Fibroblast of lung (primary cell): ENCODE measurements at regions not wholly inside any gene's neighbourhood (a gene's known extent, or its start where the extent isn't known, plus 50 kb on each side); places are given as distances from the start of the nearest gene placed in this dataset.

ENCODE experiments used
- CTCF ChIP-seq, 2 donors: IDR thresholded peaks in 1 of 2; conservative IDR thresholded peaks in 1 of 2; 1 replicate in 1 of 2; 2 replicates in 1 of 2; pipeline ENCODE4 v1.5.1; 2011 to 2012; ENCODE audit warnings: low read length in 2 of 2, control low read depth in 1 of 2, inconsistent platforms in 1 of 2, low read depth in 1 of 2, mild to moderate bottlenecking in 1 of 2
- EZH2 ChIP-seq: IDR thresholded peaks from 2 replicates; pipeline ENCODE4 v1.5.1; 2012; ENCODE audit warnings: low read length, control low read depth, mild to moderate bottlenecking; ENCODE audit errors: missing control alignments

DNA sequence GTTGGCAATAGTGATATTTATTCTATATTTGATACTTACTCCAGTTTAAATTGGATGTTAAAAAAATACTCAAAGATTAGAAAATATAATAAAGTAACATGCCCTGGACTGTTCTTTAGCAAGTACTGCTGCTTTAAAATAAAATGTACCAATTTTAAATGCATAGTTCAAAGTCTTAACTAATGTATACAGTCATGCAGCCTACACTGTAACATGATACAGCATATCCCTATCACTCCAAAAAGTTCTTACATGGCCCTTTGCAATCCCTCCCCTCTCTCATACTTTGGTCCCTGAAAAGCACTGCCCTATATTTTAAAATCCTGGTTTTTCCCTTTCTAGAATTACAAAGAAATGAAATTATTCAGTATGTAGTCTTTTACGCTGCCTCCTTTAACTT is 726.6 kb downstream of the LTN1 start:
- TF ChIP-seq EZH2: no peak
- TF ChIP-seq CTCF (conservative IDR thresholded peaks at IDR 0.05 in 1 of 2, IDR thresholded peaks at IDR 0.05 in 1 of 2; ENCODE audit: low read depth in 1 of 2, low read length in 2 of 2): no peak
